Lung (tissue), 12 donors: ENCODE measurements at regions not wholly inside any gene's neighbourhood (a gene's known extent, or its start where the extent isn't known, plus 50 kb on each side); places are given as distances from the start of the nearest gene placed in this dataset. TPM values are rescaled to one million over a fixed set of nuclear protein-coding genes. Genes with fewer than 3 reads are reported as not detected.

Source experiments
- ATAC-seq: fragments of 200-7000 bp; cut with Tn5 transposase; one replicate; pipeline ENCODE4 v1.9.1; 2020; ENCODE audit warnings: moderate number of reproducible peaks; ENCODE audit not compliant: insufficient read depth, low FRiP score
- DNase-seq, 3 donors: peaks; one replicate each; pipeline ENCODE4 v3.0.0-alpha.2; 2013 to 2017
- H3K27ac ChIP-seq, 2 donors: one replicate each; pipeline ENCODE4 v1.5.1; 2013; ENCODE audit warnings: mild to moderate bottlenecking in 2 of 2, moderate library complexity in 2 of 2, control low read depth in 1 of 2, inconsistent platforms in 1 of 2, low read depth in 1 of 2, low read length in 1 of 2
- H3K27me3 ChIP-seq, 3 donors: one replicate each; pipeline ENCODE4 v1.5.1; 2013; ENCODE audit warnings: low read length in 2 of 3; ENCODE audit not compliant: control insufficient read depth in 3 of 3, insufficient read depth in 3 of 3
- H3K36me3 ChIP-seq, 4 donors: one replicate each; pipeline ENCODE4 v1.5.1; 2013; ENCODE audit warnings: low read length in 4 of 4, mild to moderate bottlenecking in 1 of 4, moderate library complexity in 1 of 4; ENCODE audit not compliant: control insufficient read depth in 4 of 4, insufficient read depth in 4 of 4
- H3K4me1 ChIP-seq, 5 donors: one replicate each; pipeline ENCODE4 v1.5.1; 2013; ENCODE audit warnings: low read length in 5 of 5, mild to moderate bottlenecking in 2 of 5, moderate library complexity in 1 of 5; ENCODE audit not compliant: control insufficient read depth in 5 of 5, insufficient read depth in 5 of 5
- H3K4me3 ChIP-seq: one replicate; pipeline ENCODE4 v1.5.1; 2013; ENCODE audit warnings: mild to moderate bottlenecking, control low read depth, moderate library complexity
- H3K9ac ChIP-seq, 2 donors: one replicate each; pipeline ENCODE4 v1.5.1; 2013; ENCODE audit warnings: low read length in 2 of 2, control low read depth in 1 of 2; ENCODE audit not compliant: insufficient read depth in 1 of 2
- H3K9me3 ChIP-seq, 4 donors: one replicate each; pipeline ENCODE4 v1.5.1; 2013; ENCODE audit warnings: low read length in 3 of 4, mild to moderate bottlenecking in 1 of 4, moderate library complexity in 1 of 4; ENCODE audit not compliant: control insufficient read depth in 4 of 4, insufficient read depth in 3 of 4
- WGBS, 2 donors: extraction: QIAGEN DNeasy Blood & Tissue Kit; methylation state at CpG; one replicate each; pipeline ENCODE4 v1.1.7; 2013; 5-methylcytosine and 5-hydroxymethylcytosine counted together
- small RNA-seq: library from RNA; depleted of rRNA; stranded (forward); fragments of <200 nt; gene quantifications from one replicate; pipeline ENCODE3, GENCODE V24; 2014; ENCODE audit warnings: low replicate concordance
- TF ChIP-seq, protein P1 (sequence below): IDR thresholded peaks from 2 replicates; pipeline ENCODE4 v1.5.1; 2012; ENCODE audit warnings: mild to moderate bottlenecking; ENCODE audit errors: control extremely low read depth, extremely low read depth
- donor health status: control.
- donor health status: control.
- donor health status: Bipolar disorder and iron deficiency.
- donor health status: healthy.
- donor health status: DM: yes; HTN: yes; CAD: no.

- TF ChIP-seq, protein P1, sequence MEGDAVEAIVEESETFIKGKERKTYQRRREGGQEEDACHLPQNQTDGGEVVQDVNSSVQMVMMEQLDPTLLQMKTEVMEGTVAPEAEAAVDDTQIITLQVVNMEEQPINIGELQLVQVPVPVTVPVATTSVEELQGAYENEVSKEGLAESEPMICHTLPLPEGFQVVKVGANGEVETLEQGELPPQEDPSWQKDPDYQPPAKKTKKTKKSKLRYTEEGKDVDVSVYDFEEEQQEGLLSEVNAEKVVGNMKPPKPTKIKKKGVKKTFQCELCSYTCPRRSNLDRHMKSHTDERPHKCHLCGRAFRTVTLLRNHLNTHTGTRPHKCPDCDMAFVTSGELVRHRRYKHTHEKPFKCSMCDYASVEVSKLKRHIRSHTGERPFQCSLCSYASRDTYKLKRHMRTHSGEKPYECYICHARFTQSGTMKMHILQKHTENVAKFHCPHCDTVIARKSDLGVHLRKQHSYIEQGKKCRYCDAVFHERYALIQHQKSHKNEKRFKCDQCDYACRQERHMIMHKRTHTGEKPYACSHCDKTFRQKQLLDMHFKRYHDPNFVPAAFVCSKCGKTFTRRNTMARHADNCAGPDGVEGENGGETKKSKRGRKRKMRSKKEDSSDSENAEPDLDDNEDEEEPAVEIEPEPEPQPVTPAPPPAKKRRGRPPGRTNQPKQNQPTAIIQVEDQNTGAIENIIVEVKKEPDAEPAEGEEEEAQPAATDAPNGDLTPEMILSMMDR: no peak
- 61 to 74% methylated on average over 1 of the region's 1 CpG for WGBS, 2 donors
- Histone ChIP-seq H3K4me3 (no peak overlapping the region), H3K4me1 (no peaks in the 10 kb centered on the region), H3K9me3 (peaks cover 0 to 2% (median 0%) of the 10 kb centered on the region in 4 donors), H3K36me3 (no peaks in the 10 kb centered on the region), H3K27ac (no peak overlapping the region), H3K9ac (no peak overlapping the region), H3K27me3 (peaks cover 0 to 17% (median 0%) of the 10 kb centered on the region in 3 donors)
- DNase-seq (no peak), ATAC-seq (no peak)
Observed at GRCh38 chrX:112896051-112896450, 55.4 kb upstream of the AMOT start.

Small RNAs in the stretch of these regions (small RNA-seq; reads per million reads assigned to genes)
- not detected for gene AL031183.1
- gene RF00012: not detected
- gene RF00088: 0.13 reads per million
- gene RN7SL93P: not detected
- not detected for gene RNU1-57P
- not detected for gene RNU6-1015P
